Activated CD4-positive, CD25-positive, alpha-beta regulatory T cell treated with anti-CD3 and anti-CD28 coated beads, Interleukin-2, amount 50 U/mL, for 24 hours (primary cell): ENCODE measurements at regions not wholly inside any gene's neighbourhood (a gene's known extent, or its start where the extent isn't known, plus 50 kb on each side); places are given as distances from the start of the nearest gene placed in this dataset.

ENCODE experiments used
- ATAC-seq, 2 donors: fragments of 150-1000 bp; cut with Tn5 transposase; one replicate each; pipeline ENCODE4 v1.10.0; 2021; ENCODE audit warnings: mild to moderate bottlenecking in 1 of 2, moderate library complexity in 1 of 2

DNA sequence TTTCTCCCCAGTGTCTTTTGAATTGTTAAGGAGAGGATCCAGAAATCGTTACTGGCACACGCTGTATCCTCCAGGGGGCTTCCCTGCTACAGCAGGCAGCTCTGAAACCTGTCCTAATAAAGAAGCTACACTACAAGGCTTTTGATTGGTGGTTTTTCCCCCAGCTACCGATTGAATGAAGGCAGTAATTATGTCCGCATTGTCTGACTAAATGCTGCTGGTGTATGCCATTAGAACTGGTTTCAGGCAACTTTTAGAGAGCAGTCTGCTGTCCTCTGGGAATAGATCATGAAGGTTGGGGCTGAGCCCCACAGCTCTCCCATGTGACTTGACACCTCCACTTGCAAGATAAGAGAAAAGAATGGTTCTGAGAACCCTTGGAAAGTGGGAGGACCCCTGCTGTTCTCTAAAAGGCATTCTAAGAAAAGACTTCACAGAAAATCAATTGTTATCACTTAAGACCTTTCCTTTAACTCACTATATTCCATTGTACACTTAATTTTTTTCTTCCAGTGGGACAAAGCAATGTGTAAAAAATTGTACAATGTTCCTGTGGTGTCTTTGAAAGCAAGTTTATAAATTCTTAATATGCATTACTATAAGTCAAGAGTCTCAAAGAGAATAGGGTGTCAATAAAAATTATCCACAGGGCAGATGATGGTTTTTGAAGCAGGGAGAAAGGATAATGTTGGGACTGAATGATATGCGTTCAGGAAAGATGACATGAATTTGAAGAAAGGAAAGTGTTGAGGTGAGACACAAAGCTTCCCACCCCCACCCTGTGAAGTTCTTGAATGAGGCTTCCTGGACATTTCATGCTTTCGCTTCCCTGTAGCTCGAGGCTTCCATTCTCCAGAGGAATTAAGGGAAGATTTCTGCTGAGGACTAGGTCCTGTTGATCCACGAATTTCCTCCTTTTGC lies 53.0 kb upstream of the DAZL start:
- ATAC-seq = no peak

DNA sequence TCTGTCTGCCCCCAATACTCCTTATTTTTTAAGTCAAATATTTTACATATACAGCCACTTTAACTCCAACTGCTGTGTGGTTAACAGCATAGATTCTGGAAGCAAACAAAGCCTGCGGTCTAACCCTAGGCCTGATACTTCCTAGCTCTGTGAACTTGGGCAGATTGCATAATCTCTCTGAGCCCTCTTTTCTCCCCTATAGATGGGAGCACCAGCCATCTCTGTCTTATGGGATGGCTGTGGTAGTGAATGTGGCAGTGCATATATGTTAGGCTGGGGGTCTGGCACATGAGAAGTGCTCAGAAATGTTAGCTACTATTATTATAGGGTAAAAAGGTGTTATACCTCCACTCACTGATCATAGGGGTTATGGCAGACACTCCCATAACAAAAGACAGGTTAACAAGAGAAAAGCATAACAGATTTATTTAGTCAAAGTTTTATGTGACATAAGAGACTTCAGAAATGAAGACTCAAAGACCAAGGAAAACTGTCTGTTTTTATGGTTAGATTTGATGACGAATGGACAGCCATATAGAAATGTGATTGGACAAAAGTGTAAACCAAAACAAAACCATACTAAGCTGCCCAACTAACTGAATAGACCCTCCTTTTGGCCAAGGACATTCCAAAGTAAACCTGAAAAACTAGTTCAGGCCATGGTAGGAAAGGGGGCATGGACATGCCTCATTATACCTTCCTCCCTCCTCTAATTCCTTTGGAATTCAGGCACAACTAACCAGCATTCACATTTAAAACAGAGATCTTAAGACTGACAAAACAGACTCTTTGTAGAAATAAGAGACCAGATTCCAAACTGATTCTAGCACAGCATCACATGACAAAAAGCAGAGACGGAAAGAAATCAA lies 53.9 kb upstream of the DAZL start:
- ATAC-seq = no peak

DNA sequence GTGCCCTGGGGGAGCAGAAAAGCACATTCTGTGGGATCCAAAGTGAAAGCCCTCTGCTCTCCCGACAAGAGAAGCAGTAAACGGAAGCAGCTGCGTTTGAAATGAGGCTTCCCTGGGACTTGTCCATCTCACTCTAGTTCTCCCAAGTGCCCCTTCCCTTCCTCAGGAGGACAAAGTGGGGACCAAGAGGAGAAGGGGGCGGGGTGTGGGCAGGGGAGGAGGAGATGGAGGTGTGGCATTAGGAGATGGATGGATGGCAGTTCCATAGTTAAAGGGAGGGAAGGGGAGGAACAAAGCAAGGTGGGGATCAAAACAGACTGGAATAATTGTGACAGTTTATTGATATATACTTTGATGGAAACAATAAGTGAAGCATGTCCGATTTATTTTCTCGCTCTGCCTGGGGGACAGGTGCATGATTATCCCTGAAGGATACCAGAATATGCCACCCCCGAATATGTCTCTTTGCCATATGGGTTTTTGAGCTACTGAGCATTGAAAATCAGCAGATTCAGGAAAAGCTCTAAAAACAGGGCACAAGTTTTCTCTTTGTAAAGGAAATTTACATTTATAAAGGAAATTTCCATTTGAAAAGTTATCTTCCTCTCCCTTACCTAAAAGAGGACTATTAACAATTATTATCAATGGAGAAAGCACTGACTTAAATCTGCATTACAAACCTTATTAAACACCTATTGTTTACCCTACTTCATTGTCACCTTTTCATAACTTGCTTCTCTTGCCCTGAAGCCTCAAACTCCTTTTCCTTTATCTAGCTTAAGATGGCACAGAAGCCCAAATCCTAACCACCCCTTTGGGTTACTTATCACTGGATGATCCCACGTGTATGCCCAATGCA lies 58.9 kb upstream of the DAZL start:
- ATAC-seq = no peak

DNA sequence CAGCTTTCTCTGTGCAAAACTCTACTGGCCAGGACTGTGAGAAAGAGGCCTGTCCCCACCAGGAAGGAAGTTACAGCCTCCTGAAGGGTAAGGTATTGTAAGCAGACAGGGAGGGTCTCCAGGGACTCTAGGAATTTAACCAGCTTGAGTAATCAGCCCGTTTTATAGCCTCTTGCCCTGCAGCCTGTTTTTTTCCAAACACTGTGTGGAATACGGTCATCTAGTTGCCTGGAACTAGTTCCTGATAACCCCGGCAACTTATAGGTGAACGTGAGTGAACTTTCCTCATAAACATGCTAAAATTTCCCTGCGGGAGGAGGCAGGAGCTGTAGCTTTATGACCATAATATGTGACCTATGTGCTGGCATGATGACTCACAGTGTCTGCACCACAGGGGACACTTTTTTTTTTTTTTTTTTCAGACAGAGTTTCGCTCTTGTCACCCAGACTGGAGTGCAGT lies 60.1 kb upstream of the DAZL start:
- ATAC-seq = no peak

DNA sequence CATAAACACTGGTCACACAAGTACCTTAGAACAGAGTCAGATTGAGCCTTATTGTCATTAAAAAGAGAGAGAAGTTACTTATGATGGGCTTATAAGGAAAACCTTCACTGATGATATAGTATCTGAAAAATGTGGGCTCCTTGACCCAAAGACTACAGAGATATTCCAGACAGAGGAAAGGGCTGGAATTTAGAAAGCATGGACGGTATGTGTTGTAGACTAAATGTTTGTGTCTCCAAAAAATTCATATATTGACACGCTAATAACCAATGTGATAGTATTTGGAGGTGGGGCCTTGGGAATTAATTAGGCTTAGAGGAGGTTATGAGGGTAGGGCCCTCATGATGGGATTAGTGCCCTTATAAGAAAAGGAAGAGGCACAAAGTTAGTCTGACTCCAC lies 61.0 kb upstream of the DAZL start:
- no peak for ATAC-seq

DNA sequence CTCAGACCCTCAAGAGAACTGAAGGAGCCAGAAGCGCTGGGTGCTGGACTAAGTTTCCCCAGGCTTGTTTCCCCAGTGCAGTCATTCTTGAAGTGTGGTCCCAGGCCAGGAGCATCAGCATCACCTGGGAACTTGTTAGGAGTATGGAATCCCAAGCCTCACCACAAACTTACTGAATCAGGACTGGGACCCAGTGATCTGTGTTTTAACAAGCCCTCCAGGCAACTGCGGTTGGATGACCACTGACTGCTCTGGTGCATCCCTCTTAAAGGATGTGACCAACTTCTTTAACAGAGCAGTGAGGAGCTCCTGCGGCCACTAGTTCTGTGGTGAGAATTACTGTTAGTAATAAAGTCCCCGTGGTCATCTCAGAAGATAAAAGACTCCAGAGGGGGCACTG lies 62.4 kb upstream of the DAZL start:
- no peak for ATAC-seq

DNA sequence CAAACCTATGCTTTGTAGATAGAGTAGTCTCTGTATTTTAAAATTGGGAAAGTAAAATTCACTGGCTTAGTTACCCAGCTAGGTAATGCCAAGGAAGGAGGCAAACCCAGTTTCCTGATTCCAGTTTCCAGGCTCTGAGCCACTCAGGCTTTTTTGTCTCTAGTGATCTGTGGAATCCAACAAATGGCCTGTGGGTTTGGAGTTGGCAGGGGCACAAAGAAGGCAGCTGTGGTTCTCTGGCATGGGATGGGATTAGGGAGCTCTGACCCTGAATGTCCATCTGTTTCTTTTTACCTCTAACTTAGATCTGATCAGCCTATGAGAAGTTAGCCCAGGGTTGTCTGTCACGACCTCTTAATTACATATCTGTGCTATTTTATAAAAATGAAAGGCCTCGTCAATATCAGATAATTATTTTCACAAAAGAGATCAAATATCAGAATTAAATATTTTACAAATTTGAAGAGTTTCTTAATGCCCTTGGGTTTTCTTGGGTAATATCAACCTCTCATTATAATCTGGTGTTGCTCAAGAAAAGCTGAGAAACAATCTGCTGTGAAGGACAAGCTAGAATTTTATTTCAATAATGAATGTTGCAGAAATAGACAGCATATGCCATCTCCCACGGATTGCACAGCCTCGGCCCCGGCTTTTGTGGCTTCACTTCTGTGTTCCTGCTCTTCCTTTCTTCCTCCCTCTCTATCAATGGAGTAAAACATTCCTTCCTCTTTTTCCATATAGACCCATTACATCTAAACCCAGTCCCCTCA lies 63.7 kb upstream of the DAZL start:
- ATAC-seq = no peak

DNA sequence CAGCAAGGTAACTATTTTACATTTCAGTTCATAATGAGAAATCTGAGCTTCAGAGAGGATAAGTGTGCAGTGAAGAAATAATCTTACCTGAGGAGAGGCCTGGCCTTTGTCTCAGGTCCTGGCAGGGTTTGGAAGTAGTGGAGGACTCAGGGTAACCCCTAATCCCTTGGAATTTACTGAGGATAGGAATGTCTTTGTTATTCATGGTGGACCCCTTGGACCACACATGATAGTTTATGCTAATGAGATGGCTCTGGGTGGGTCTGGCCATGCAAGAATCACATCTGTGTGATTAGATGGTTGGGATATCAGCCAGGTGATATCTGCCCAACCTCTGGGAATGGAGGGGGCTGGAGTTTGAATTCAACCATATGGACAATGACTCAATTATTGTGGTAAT lies 65.0 kb upstream of the DAZL start:
- no peak for ATAC-seq

DNA sequence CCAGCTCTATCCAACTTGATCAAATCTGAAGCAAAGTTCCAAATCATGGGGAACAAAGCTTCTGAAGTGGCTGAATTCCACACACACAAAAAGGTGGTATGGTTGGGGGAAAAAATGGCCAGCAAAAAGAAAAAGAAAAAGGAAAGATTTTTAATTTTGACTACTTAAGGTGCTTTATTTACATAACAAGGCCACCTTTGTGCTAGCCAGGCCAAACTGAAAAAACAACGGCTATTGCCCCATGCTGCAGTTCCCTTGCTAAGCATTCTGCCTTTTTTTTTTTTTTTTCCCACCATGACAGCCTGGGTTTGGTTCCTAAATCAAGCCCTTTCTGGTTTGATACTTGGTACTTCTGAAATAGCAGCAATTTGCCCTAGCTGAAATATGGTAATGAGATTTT lies 66.5 kb upstream of the DAZL start:
- no peak for ATAC-seq

DNA sequence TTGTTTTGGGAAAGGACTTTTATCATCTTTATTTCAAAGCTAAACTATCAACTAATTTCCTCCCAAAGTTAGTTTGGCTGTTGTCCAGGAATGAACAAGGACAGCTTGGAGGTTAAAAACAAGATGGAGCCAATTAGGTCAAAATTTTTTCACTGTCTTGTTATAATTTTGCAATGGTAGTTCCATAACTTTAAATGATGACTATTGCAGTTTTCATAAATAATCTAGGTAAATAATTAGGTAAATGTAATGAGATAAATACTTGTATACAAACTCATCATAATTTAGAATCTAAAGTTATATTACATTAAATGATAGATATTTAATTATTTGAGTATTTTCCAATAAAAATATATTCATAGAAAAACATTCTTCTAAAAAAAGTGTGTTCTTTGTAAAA lies 68.3 kb upstream of the DAZL start:
- ATAC-seq = no peak

DNA sequence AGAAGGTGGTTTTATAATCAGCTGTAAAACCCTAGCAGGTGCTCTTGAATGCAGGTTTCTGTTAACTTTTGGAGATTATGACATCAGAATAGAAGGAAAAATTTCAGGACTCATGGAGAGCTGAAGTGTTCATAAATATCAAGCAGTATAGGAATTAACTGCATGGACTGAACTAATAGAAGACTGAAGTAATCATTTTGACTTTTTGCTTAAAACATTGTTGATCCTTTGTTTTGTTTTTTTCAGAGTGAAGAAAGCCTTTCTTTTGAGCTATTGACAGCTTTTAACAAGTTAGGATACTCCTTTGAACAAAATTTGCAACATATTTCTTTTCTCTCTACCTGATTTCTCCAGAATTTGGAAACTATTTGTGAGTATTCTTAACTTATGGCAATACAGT lies 70.6 kb upstream of the DAZL start:
- no peak for ATAC-seq

DNA sequence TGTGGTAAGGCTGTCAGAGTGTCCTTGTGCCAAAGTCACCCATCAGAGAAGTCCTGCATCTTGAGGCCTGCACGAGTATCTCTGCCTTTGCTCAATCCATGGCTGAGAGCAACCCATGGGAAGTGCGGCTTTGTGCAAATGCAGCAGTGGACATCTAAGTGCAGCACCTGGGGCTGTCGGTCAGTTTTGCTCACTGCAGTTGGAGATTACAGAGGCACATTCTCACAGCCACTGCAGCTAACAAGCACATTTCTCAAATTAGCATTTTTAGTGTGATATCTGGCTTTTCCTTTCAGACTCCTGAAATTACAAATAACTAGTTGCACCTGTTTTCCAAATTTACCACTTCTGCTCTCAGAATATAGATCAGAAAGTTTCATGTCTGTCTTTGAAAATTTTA lies 81.5 kb upstream of the DAZL start:
- no peak for ATAC-seq

DNA sequence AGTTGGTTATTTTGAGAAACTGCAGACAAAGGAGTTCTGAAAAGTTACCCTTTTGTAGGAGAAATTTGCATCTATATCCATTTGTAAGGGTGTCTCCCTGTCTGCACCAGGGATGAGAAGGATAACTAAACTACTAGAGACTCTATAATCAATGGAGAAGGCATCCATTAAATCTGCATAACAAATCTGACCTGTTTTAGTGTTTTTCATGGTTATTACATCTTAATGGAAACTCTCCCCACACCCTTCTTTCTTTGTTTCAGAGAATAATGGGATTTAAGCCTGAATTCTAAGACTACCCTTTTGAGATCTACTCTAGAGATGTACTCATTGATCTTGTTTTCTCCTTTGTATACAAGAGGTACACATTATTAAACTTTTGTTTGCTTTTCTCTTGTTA lies 82.0 kb upstream of the DAZL start:
- ATAC-seq = no peak

DNA sequence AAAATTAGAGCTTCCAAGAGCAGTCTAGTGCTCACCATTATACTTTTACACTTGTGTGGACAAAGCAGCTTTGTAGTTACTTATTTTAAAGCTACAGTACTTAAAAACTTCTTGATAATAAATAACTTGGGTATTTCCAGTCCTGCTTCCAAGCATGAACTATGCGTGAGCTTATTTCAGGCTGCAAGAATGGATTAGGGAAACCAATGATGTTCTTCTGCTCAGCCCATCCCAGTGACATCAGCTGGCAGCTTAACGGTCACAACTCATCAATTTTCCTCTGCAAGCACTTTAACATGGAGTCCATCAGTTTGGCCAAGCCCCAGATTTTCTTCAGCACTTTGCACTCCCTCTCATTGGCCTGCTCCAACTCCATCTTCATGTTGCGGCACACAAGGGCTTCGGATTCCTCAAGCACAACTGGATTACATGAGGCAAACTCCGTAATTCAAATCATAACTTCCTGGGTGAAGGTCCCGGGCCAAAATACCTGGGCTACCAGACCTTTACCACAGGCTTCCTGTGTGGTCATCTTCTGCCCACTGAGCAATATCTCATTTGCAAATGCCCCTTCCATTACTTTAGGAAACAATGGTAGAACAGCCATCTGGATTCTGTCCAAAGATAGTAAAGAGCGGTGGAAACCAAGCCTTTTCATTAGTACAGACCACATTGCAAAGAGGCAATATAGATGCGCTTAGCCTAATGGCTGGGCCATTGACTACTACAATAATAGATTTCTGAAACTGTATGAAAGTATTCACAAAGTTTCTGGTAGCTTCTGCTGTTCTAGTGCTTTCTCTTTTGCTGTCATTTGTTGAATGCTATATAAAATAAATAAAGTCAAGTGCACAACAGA lies 87.5 kb upstream of the DAZL start:
- no peak for ATAC-seq

DNA sequence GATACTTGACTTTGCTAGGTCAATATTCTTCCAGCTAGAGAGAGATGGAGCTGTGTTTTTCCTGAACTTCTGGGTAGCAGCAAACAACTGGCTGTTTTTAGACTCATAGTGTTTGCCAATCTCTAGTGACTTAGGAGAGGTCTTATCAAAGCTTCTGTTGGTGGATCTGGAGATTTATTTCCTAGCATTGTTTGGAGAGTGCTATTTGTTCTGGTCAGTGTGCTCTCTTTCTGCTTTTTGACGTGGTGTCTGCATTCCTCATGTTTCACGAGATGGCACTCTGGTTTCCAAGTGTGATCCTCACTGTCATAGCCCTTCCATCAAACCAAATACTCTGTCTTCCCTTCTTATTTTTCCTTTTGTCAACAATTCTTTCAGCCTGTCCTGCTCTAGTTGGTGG lies 88.6 kb upstream of the DAZL start:
- no peak for ATAC-seq

DNA sequence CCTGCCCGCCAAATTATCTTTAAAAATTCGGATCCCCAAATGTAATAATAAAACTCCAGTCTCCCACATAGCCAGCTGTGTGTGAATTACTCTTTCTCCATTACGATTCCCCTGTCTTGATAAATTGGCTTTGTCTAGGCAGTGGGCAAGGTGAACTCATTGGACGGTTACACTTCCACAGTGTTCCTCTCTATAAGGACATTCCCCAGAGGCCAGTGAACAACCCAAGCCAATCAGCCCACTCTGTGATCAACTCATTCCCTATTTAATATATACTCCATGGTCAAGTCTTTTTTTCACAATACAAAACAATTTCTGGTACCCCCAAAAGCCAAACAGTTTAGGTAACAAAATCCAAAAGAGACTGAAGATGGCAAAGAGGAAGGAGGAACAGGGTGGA lies 90.5 kb upstream of the DAZL start:
- no peak for ATAC-seq

DNA sequence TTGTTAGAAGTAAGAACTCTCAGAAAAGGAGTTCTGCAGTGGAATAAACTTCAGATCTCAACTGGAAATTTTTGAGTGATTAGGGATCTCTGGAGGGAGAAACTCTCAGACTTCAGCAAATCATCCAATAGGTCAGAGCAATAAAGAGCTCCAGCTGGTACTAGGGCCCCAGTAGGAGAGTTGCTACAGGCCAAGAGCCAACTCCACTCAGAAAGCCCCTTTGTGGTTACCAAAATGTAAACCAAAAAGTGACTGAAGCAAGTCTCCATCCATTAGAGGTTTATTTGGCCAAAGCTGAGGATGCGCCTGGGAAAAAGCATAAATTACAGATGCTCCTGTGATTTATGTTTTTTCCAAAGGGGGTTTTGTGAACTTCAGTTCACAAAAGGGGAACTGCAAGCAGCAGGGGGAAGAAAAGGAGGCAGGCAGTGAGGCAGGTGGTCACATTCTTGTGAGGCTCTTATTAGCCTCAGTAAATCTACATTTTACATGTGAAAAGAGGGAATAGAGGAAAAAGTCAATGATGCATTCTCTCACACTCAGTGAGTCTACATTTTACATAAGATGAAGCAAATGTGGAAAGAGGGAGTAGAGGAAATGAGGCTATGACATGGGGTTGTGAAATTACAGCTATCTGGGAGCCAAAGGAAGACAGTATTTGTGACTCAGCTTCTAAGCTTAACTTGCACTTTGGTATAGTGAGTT lies 92.4 kb upstream of the DAZL start:
- no peak for ATAC-seq

DNA sequence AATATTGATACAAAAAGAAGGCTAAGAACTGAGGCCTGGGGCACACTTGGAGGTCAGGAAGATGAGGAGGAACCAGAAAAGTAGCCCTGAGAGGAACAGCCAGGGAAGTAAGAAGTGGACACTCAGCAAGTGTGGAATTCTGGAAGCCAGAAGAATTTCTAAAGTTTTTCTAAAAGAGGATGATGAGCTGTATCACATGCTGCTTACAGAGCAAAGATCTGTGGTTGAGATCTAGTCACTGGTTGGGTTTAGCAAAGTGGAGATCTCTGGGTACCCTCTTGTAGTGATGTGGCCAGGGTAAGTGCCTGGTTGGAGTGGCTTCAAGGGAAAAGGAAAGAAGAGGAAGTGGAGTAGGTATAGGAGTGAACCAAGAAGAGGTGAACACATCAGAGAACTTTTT lies 95.4 kb upstream of the DAZL start:
- no peak for ATAC-seq

DNA sequence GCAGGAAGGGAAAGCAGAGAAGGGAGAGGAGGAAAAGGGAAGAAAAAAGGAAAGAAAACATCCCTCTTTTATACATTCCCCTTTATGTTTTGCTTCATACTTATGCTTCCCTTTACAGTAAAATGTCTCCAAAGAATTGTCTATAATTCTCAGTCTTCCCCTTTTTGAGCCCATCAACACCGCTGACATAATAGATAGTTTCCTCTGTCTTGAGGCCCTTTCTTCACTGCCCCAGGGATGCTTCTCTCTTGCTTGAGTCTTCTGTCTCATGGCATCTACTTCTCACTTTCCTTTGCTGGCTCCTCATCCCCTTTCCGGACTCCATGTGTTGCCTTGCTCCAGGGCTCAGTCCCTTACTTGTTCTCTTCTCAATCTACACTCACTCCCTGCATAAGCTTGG lies 99.7 kb upstream of the DAZL start:
- ATAC-seq = no peak

DNA sequence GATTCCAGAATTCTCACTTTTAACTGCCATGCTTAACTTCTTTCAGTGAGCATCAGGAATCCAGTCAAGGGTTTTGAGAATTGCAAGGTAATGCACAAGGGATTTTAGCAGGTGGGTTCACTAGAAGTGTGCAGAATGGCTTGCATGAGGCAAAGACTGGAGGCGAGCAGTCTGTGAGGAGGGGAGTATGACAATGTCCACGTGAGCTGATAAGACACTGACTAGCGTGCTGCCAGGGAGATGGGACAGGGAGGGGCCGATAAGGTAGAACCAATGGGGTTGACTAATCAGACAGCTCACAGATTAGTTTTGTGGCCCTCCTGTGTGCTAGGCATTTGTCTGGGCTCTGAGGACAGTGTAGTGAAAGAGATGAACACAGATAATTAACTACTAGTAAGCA lies 102.0 kb upstream of the DAZL start:
- no peak for ATAC-seq

DNA sequence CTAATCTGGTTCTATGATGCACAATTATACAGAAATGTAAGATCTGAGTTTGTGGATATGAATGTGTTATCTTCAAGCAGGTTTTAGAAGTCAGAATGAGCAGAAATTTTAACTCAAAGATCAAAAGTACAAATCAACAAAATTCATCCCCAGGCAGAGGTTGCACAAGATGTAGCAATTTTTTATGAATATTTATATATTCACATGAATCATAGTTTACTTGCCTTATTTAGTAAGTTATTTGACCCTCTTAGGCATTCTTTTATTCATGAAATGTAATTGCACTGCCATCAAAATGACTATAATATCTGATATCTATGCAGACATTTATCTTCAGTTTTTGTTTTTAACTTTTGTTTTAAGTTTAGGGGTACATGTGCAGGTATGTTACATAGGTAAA lies 103.1 kb upstream of the DAZL start:
- ATAC-seq = no peak
